HepG2 (cell line): ENCODE measurements at regions not wholly inside any gene's neighbourhood (a gene's known extent, or its start where the extent isn't known, plus 50 kb on each side); places are given as distances from the start of the nearest gene placed in this dataset.

Source experiments
- ATAC-seq: fragments of 200-7000 bp; cut with Tn5 transposase; 3 replicates; pipeline ENCODE4 v1.9.1; 2020; ENCODE audit warnings: mild to moderate bottlenecking, moderate library complexity
- BruUV-seq: library from RNA; stranded (reverse); fragments of 400-500 nt; replicated peaks from 2 replicates; lab custom pipeline; 2021; lab: Mats Ljungman, UMichigan
- CTCF ChIA-PET: fragments of 300-600 bp; formaldehyde crosslinking; extraction: SDS; loops from one replicate; lab custom pipeline; 2021; ENCODE audit warnings: low total read pairs, inconsistent platforms, low intra/inter-chr PET ratio; lab: Yijun Ruan, JAX
- POLR2A ChIA-PET: fragments of 350-600 bp; sonication (Branson Sonifier 250); formaldehyde crosslinking; loops from one replicate; lab custom pipeline; 2020; ENCODE audit warnings: antibody characterized with exemption, inconsistent platforms; lab: Yijun Ruan, JAX
- DNase-seq: peaks from one replicate; pipeline ENCODE4 v3.0.0-alpha.2; 2015; ENCODE audit warnings: low spot score
- FAIRE-seq: peaks from 3 replicates; lab custom pipeline; 2011; peaks lifted over from hg19 to GRCh38; lab: Jason Lieb, UNC
- H2AFZ ChIP-seq: one replicate; pipeline ENCODE4 v1.6.1; 2011; ENCODE audit warnings: low read length, inconsistent platforms
- H3K27ac ChIP-seq: fragments of 300-600 bp; 3 replicates; pipeline ENCODE4 v1.8.0; 2011; ENCODE audit warnings: mixed run types, mild to moderate bottlenecking, mixed read lengths, low read length, inconsistent platforms; ENCODE audit not compliant: insufficient read depth; ENCODE audit errors: extremely low read length
- H3K27me3 ChIP-seq, 2 experiments: fragments of 200-600 bp in 1 of 2; 2 replicates in 1 of 2; 3 replicates in 1 of 2; pipeline versions ENCODE4 v1.6.0 to v1.8.0; 2011; ENCODE audit warnings: low read length in 2 of 2, mild to moderate bottlenecking in 2 of 2, moderate library complexity in 2 of 2, inconsistent platforms in 1 of 2; ENCODE audit not compliant: insufficient read depth in 2 of 2, control insufficient read depth in 1 of 2
- H3K36me3 ChIP-seq, 2 experiments: fragments of 200-600 bp in 1 of 2; replicated peaks in 1 of 2; 2 replicates in 1 of 2; 3 replicates in 1 of 2; pipeline versions ENCODE4 v1.5.1 to v1.8.0; 2011; ENCODE audit warnings: low read length in 2 of 2, inconsistent platforms in 1 of 2; ENCODE audit not compliant: insufficient read depth in 2 of 2, control insufficient read depth in 1 of 2
- H3K4me1 ChIP-seq: 2 replicates; pipeline ENCODE4 v1.5.1; 2012; ENCODE audit warnings: low read length, inconsistent platforms; ENCODE audit not compliant: insufficient read depth
- H3K4me2 ChIP-seq: 2 replicates; pipeline ENCODE4 v1.6.0; 2011; ENCODE audit warnings: low read depth, low read length, inconsistent platforms
- H3K4me3 ChIP-seq, 3 experiments: fragments of 200-600 bp in 1 of 3; sonication (generic), shearing (Covaris generic) in 1 of 3; replicated peaks in 1 of 3; 2 replicates each; pipeline ENCODE4 v1.5.1; 2011 to 2016; ENCODE audit warnings: low read length in 3 of 3, inconsistent platforms in 2 of 3, low read depth in 2 of 3, mild to moderate bottlenecking in 2 of 3, control low read depth in 1 of 3, mixed read lengths in 1 of 3; ENCODE audit not compliant: insufficient read depth in 1 of 3
- H3K79me2 ChIP-seq: one replicate; pipeline ENCODE4 v1.6.1; 2011; ENCODE audit warnings: low read length, inconsistent platforms; ENCODE audit not compliant: insufficient read depth
- H3K9ac ChIP-seq: 2 replicates; pipeline ENCODE4 v1.6.0; 2011; ENCODE audit warnings: mild to moderate bottlenecking, low read depth, low read length, inconsistent platforms; ENCODE audit not compliant: insufficient read depth
- H3K9me3 ChIP-seq: 2 replicates; pipeline ENCODE4 v1.5.1; 2012; ENCODE audit warnings: mild to moderate bottlenecking, low read length
- H4K20me1 ChIP-seq: 2 replicates; pipeline ENCODE4 v1.6.0; 2011; ENCODE audit warnings: inconsistent platforms, mild to moderate bottlenecking, low read length, moderate library complexity; ENCODE audit not compliant: insufficient read depth
- ATF7-NPFF ChIP-seq: sonication (generic); formaldehyde crosslinking; IDR thresholded peaks from 2 replicates; pipeline ENCODE4 v1.8.1; 2023; ENCODE audit warnings: mild to moderate bottlenecking, low read depth, missing genetic modification reagents, moderate library complexity
- DNMT3B ChIP-seq: conservative IDR thresholded peaks from 2 replicates; pipeline ENCODE4 v1.6.1; 2016; ENCODE audit warnings: missing biosample characterization, control low read depth
- KLF11 ChIP-seq: IDR thresholded peaks from 2 replicates; pipeline ENCODE4 v1.6.1; 2016; ENCODE audit warnings: missing compliant biosample characterization
- NFE2L1 ChIP-seq: sonication (generic); formaldehyde crosslinking; IDR thresholded peaks from 2 replicates; pipeline ENCODE4 v1.4.0; 2020; ENCODE audit warnings: missing genetic modification reagents, mild to moderate bottlenecking, borderline replicate concordance
- POLR2AphosphoS5 ChIP-seq: IDR thresholded peaks from 2 replicates; pipeline ENCODE4 v1.6.1; 2012; ENCODE audit warnings: low read depth, low read length
- SOX13 ChIP-seq, 3 experiments: fragments of 450-650 bp in 1 of 3; sonication (generic) in 1 of 3; formaldehyde crosslinking in 1 of 3; IDR thresholded peaks in 2 of 3; conservative IDR thresholded peaks in 1 of 3; 2 replicates each; pipeline versions ENCODE4 v1.5.0 to v1.6.1; 2016 to 2020; ENCODE audit warnings: antibody characterized with exemption in 1 of 3, mild to moderate bottlenecking in 1 of 3, missing compliant biosample characterization in 1 of 3, missing genetic modification reagents in 1 of 3, moderate library complexity in 1 of 3
- TP53 ChIP-seq: sonication (generic); formaldehyde crosslinking; conservative IDR thresholded peaks from 2 replicates; pipeline ENCODE4 v1.4.0; 2020; ENCODE audit warnings: missing genetic modification reagents
- ZMYM2 ChIP-seq: sonication (generic); formaldehyde crosslinking; IDR thresholded peaks from 2 replicates; pipeline ENCODE4 v1.8.0; 2022; ENCODE audit warnings: mild to moderate bottlenecking, missing genetic modification reagents
- ZNF24 ChIP-seq: fragments of 450-650 bp; IDR thresholded peaks from 2 replicates; pipeline ENCODE4 v1.6.1; 2017; ENCODE audit warnings: antibody characterized with exemption, mild to moderate bottlenecking
- WGBS: methylation state at CpG from one replicate; pipeline ENCODE4 v1.1.6; 2017; ENCODE audit warnings: low lambda C conversion rate; 5-methylcytosine and 5-hydroxymethylcytosine counted together
- in situ Hi-C: cut with HindIII; loops from 2 replicates; pipeline ENCODE4 v1.10.0; 2017; ENCODE audit warnings: low pct_unique_long_range_greater_than_20kb; ENCODE audit not compliant: extremely low pct_ligation_motif_present
- intact Hi-C: fragments of 100-400 bp; cut with micrococcal nuclease; formaldehyde crosslinking; loops from one replicate; pipeline ENCODE4 v1.10.0; 2022; ENCODE audit not compliant: unreplicated experiment
- TF ChIP-seq, protein P1 (sequence below): sonication (generic); formaldehyde crosslinking; IDR thresholded peaks from 2 replicates; pipeline ENCODE4 v1.4.0; 2020; ENCODE audit warnings: missing genetic modification reagents
- TF ChIP-seq, protein P2 (sequence below): sonication (generic); formaldehyde crosslinking; IDR thresholded peaks from 2 replicates; pipeline ENCODE4 v1.4.0; 2020; ENCODE audit warnings: missing genetic modification reagents
- TF ChIP-seq, protein P3 (sequence below): sonication (generic); formaldehyde crosslinking; IDR thresholded peaks from 2 replicates; pipeline ENCODE4 v1.4.0; 2020; ENCODE audit warnings: mild to moderate bottlenecking, missing genetic modification reagents
- TF ChIP-seq, protein P4 (sequence below): sonication (generic); formaldehyde crosslinking; IDR thresholded peaks from 2 replicates; pipeline ENCODE4 v1.5.0; 2020; ENCODE audit warnings: missing genetic modification reagents, mild to moderate bottlenecking, borderline replicate concordance
- TF ChIP-seq, protein P5 (sequence below): sonication (generic); formaldehyde crosslinking; IDR thresholded peaks from 2 replicates; pipeline ENCODE4 v1.5.0; 2020; ENCODE audit warnings: mild to moderate bottlenecking, missing genetic modification reagents, moderate library complexity

DNA sequence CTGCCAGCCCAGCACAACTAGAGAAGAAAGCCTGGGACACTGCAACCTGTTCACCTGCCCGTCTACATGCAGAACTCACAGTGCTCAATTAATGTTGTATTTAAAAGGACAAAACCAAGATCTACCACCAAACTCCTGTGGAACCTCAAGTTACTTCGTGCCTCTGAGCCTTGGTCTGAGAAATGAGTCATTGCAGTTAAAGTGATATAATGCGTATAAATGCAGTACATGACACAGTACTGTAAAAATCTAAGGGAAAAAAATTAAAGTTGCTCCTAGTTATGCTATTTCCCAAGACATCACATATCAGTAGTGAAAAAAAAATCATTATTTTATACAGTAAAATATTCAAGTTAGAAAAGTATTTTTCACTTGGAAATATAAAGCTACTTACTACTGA, 138.9 kb downstream of the ZIC4 start:
- in situ Hi-C loops = no loop called here
- no peaks in the 10 kb centered on the region for H3K27me3 ChIP-seq

More for the DNA sequence above, 138.9 kb downstream of the ZIC4 start:
- no peak for DNase-seq
- Histone ChIP-seq H3K79me2 (no peaks in the 10 kb centered on the region), H3K9me3 (peaks cover 15% of the 10 kb centered on the region; the same call in 1 of the 2 replicates)
- TF ChIP-seq KLF11 (CRISPR knock-in tag) (no peak), ZNF24 (no peak), POLR2AphosphoS5 (no peak), NFE2L1 (no peak), TP53 (CRISPR knock-in tag) (no peak), ZMYM2 (CRISPR knock-in tag) (no peak), ATF7-NPFF (CRISPR knock-in tag) (no peak), SOX13 (IDR thresholded peaks at IDR 0.05) (no peak), SOX13 (CRISPR knock-in tag; conservative IDR thresholded peaks at IDR 0.05 in 1 of 2, IDR thresholded peaks at IDR 0.05 in 1 of 2) (no peak), DNMT3B (CRISPR knock-in tag) (no peak)
- TF ChIP-seq, protein P1, sequence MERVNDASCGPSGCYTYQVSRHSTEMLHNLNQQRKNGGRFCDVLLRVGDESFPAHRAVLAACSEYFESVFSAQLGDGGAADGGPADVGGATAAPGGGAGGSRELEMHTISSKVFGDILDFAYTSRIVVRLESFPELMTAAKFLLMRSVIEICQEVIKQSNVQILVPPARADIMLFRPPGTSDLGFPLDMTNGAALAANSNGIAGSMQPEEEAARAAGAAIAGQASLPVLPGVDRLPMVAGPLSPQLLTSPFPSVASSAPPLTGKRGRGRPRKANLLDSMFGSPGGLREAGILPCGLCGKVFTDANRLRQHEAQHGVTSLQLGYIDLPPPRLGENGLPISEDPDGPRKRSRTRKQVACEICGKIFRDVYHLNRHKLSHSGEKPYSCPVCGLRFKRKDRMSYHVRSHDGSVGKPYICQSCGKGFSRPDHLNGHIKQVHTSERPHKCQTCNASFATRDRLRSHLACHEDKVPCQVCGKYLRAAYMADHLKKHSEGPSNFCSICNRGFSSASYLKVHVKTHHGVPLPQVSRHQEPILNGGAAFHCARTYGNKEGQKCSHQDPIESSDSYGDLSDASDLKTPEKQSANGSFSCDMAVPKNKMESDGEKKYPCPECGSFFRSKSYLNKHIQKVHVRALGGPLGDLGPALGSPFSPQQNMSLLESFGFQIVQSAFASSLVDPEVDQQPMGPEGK = no peak
- TF ChIP-seq, protein P2, sequence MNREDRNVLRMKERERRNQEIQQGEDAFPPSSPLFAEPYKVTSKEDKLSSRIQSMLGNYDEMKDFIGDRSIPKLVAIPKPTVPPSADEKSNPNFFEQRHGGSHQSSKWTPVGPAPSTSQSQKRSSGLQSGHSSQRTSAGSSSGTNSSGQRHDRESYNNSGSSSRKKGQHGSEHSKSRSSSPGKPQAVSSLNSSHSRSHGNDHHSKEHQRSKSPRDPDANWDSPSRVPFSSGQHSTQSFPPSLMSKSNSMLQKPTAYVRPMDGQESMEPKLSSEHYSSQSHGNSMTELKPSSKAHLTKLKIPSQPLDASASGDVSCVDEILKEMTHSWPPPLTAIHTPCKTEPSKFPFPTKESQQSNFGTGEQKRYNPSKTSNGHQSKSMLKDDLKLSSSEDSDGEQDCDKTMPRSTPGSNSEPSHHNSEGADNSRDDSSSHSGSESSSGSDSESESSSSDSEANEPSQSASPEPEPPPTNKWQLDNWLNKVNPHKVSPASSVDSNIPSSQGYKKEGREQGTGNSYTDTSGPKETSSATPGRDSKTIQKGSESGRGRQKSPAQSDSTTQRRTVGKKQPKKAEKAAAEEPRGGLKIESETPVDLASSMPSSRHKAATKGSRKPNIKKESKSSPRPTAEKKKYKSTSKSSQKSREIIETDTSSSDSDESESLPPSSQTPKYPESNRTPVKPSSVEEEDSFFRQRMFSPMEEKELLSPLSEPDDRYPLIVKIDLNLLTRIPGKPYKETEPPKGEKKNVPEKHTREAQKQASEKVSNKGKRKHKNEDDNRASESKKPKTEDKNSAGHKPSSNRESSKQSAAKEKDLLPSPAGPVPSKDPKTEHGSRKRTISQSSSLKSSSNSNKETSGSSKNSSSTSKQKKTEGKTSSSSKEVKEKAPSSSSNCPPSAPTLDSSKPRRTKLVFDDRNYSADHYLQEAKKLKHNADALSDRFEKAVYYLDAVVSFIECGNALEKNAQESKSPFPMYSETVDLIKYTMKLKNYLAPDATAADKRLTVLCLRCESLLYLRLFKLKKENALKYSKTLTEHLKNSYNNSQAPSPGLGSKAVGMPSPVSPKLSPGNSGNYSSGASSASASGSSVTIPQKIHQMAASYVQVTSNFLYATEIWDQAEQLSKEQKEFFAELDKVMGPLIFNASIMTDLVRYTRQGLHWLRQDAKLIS (CRISPR knock-in tag) = no peak
- TF ChIP-seq, protein P3, sequence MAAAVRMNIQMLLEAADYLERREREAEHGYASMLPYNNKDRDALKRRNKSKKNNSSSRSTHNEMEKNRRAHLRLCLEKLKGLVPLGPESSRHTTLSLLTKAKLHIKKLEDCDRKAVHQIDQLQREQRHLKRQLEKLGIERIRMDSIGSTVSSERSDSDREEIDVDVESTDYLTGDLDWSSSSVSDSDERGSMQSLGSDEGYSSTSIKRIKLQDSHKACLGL (CRISPR knock-in tag) = no peak
- TF ChIP-seq, protein P4, sequence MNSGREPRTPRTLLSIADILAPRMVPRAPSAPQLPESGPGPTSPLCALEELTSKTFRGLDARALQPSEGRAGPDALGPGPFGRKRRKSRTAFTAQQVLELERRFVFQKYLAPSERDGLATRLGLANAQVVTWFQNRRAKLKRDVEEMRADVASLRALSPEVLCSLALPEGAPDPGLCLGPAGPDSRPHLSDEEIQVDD = no peak
- TF ChIP-seq, protein P5, sequence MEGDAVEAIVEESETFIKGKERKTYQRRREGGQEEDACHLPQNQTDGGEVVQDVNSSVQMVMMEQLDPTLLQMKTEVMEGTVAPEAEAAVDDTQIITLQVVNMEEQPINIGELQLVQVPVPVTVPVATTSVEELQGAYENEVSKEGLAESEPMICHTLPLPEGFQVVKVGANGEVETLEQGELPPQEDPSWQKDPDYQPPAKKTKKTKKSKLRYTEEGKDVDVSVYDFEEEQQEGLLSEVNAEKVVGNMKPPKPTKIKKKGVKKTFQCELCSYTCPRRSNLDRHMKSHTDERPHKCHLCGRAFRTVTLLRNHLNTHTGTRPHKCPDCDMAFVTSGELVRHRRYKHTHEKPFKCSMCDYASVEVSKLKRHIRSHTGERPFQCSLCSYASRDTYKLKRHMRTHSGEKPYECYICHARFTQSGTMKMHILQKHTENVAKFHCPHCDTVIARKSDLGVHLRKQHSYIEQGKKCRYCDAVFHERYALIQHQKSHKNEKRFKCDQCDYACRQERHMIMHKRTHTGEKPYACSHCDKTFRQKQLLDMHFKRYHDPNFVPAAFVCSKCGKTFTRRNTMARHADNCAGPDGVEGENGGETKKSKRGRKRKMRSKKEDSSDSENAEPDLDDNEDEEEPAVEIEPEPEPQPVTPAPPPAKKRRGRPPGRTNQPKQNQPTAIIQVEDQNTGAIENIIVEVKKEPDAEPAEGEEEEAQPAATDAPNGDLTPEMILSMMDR = no peak
- TF ChIP-seq, all 625 proteins: peak for 0
- Histone ChIP-seq H3K4me1 (no peaks in the 10 kb centered on the region), H2AFZ (no peak overlapping the region), H3K4me3 (no peak overlapping the region), H3K4me2 (no peak overlapping the region), H4K20me1 (no peaks in the 10 kb centered on the region), H3K36me3 (no peaks in the 10 kb centered on the region), H3K9ac (no peak overlapping the region), H3K27ac (no peak overlapping the region)
- 4% methylated on average over 3 of the region's 3 CpGs for WGBS
- ATAC-seq = no peak
- intact Hi-C loops = no loop called here
- FAIRE-seq = no peak
- BruUV-seq = no TSS peak
- CTCF ChIA-PET = no interaction called here
- POLR2A ChIA-PET = no interaction called here
